BJ (cell line): ENCODE measurements at regions not wholly inside any gene's neighbourhood (a gene's known extent, or its start where the extent isn't known, plus 50 kb on each side); places are given as distances from the start of the nearest gene placed in this dataset.

Source experiments
- CTCF ChIA-PET: fragments of 350-600 bp; formaldehyde crosslinking; extraction: SDS; loops from one replicate; lab custom pipeline; 2021; ENCODE audit warnings: antibody characterized with exemption, inconsistent platforms; lab: Yijun Ruan, JAX
- POLR2A ChIA-PET: fragments of 300-600 bp; sonication (Branson Sonifier 250); formaldehyde crosslinking; extraction: SDS; loops from one replicate; lab custom pipeline; 2021; ENCODE audit warnings: antibody characterized with exemption; lab: Charles Lee
- DNase-seq: peaks from one replicate; pipeline ENCODE4 v3.0.0-alpha.2; 2011; ENCODE audit warnings: low read depth
- H3K27me3 ChIP-seq: 2 replicates; pipeline ENCODE4 v1.6.0; 2011; ENCODE audit warnings: low read length; ENCODE audit not compliant: control insufficient read depth, insufficient read depth
- H3K36me3 ChIP-seq: 2 replicates; pipeline ENCODE4 v1.5.1; 2011; ENCODE audit warnings: low read length; ENCODE audit not compliant: control insufficient read depth, insufficient read depth
- H3K4me3 ChIP-seq: 2 replicates; pipeline ENCODE4 v1.5.1; 2011; ENCODE audit warnings: low read depth, mild to moderate bottlenecking, control low read depth, low read length
- TF ChIP-seq, protein P1 (sequence below): IDR thresholded peaks from 2 replicates; pipeline ENCODE4 v1.5.1; 2011; ENCODE audit warnings: low read depth, mild to moderate bottlenecking, control low read depth, inconsistent platforms, low read length, moderate library complexity; ENCODE audit not compliant: insufficient read depth

DNA sequence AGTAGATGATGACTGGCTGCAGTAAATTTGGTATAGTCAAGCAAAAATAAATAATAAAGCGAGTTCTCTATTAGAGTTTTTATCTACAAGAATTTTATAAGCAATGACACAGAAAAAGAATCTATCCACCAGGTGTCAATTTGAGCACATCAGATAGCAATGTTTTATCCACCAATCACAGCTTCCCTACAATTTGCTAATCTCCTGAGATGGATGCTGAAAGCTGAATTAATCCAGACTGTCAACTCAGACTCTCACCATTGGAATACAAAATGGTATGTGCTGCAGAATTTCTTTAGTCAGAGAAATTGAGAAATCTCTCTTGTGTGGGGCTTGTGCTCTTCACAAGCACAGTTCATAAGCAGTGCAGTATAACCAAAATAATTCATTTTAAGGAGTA lies 888.9 kb upstream of the GHITM start:
- H3K27me3 ChIP-seq = no peaks in the 10 kb centered on the region
- DNase-seq = no peak
- no peaks in the 10 kb centered on the region for H3K36me3 ChIP-seq
- ChIA-PET POLR2A (no interaction called here), CTCF (no interaction called here)
- TF ChIP-seq, protein P1, sequence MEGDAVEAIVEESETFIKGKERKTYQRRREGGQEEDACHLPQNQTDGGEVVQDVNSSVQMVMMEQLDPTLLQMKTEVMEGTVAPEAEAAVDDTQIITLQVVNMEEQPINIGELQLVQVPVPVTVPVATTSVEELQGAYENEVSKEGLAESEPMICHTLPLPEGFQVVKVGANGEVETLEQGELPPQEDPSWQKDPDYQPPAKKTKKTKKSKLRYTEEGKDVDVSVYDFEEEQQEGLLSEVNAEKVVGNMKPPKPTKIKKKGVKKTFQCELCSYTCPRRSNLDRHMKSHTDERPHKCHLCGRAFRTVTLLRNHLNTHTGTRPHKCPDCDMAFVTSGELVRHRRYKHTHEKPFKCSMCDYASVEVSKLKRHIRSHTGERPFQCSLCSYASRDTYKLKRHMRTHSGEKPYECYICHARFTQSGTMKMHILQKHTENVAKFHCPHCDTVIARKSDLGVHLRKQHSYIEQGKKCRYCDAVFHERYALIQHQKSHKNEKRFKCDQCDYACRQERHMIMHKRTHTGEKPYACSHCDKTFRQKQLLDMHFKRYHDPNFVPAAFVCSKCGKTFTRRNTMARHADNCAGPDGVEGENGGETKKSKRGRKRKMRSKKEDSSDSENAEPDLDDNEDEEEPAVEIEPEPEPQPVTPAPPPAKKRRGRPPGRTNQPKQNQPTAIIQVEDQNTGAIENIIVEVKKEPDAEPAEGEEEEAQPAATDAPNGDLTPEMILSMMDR = no peak
- no peak overlapping the region for H3K4me3 ChIP-seq

DNA sequence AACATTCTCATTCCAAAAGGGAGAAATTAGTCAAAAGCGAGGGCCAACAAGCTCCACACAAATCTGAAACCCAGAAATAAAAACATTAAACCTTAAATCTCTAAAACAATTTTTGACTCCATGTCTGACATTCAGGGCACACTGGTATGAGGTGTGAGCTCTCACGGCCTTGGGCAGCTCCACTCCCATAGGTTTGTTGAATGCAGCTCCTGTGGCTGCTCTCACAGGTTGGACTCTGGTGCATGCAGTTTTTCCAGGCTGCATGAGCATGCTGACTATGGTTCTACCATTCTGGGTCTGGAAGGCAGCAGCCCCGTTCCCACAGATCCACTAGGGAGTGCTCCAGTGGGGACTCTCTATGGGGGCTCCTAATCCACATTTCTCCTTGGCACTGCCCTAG lies 887.1 kb upstream of the GHITM start:
- TF ChIP-seq, protein P1 = no peak
- ChIA-PET POLR2A (no interaction called here), CTCF (no interaction called here)

DNA sequence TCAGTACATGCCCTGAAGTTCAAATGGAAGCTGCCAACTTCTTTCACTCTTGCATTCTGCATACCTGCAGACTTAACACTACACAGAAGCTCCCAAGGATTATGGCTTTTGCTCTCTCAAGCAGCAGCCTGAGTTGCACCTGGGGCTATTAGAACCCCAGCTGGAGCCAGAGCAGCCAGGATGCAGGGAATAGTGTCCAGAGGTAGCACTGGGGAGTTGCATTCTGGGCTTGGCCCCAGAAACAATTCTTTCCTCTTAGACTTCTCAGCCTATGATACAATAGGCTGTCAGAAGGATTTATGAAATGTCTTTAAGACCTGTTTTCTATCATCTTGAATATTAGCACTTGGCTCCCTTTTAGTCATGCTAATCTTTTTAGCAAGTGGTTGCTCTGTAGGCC lies 886.7 kb upstream of the GHITM start:
- no peaks in the 10 kb centered on the region for H3K36me3 ChIP-seq
- no peak for DNase-seq
- no peak overlapping the region for H3K4me3 ChIP-seq
- CTCF ChIA-PET = no interaction called here
- TF ChIP-seq, protein P1 = no peak
- POLR2A ChIA-PET = no interaction called here
- no peaks in the 10 kb centered on the region for H3K27me3 ChIP-seq

More for the DNA sequence above, 887.1 kb upstream of the GHITM start:
- Histone ChIP-seq H3K36me3 (no peaks in the 10 kb centered on the region), H3K27me3 (no peaks in the 10 kb centered on the region), H3K4me3 (no peak overlapping the region)
- DNase-seq = no peak

DNA sequence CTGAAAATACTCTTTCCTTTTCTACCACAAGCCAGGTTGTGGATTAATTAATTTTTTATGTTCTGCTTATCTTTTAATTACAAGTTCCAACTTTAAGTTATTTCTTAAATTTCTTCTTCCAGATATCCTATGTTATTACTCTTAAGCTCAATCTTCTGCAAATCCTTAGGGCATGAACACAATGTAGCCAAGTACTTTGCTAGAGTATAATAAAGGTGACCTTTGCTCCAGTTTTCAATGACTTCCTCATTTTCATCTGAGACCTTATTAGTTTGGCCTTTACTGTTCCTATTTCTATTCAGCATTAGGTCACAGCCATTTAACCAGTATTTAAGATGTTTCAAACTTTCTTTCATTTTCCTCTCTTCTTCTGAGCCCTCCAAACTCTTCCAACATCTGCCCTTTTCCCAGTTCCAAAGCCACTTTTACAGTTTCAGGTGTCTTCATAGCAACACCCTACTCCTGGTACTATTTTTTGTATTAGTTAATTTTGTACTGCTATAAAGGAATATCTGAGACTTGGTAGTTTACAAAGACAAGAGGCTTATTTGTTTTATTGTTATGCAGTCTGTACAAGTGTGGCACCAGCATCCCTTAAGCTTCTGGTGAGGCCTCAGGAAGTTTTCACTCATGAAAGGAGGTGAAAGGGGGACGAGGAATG lies 886.2 kb upstream of the GHITM start:
- TF ChIP-seq, protein P1 = no peak
- POLR2A ChIA-PET = no interaction called here

DNA sequence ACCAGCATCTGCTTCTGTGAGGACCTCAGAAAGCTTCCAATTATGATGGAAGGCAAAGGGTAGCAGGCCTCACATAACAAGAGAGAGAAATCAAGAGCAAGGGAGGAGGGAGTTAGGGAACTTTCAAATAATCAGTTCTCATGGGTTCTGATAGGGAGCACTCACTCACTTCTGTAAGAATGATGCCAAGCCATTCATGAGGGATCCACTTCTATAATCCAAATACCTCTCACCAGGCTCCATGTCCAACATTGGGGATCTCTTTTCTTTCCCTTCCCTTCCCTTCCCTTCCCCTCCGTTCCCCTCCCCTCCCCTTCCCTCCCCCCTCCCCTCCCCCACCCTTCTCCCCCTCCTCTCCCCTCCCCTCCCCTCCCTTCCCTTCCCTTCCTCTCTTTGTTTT lies 884.6 kb upstream of the GHITM start:
- DNase-seq = no peak
- TF ChIP-seq, protein P1 = no peak
- ChIA-PET CTCF (no interaction called here), POLR2A (no interaction called here)
- no peaks in the 10 kb centered on the region for H3K27me3 ChIP-seq
- no peaks in the 10 kb centered on the region for H3K36me3 ChIP-seq
- H3K4me3 ChIP-seq = no peak overlapping the region

More for the DNA sequence above, 886.2 kb upstream of the GHITM start:
- CTCF ChIA-PET = no interaction called here
- Histone ChIP-seq H3K27me3 (no peaks in the 10 kb centered on the region), H3K36me3 (no peaks in the 10 kb centered on the region), H3K4me3 (no peak overlapping the region)
- DNase-seq = no peak
